SK-N-SH (cell line): ENCODE measurements at regions not wholly inside any gene's neighbourhood (a gene's known extent, or its start where the extent isn't known, plus 50 kb on each side); places are given as distances from the start of the nearest gene placed in this dataset.

Experiments used
- CTCF ChIA-PET: fragments of 300-600, 350-600 bp; formaldehyde crosslinking; extraction: SDS; loops from one replicate; lab custom pipeline; 2021; lab: Yijun Ruan, JAX
- POLR2A ChIA-PET: fragments of 350-600 bp; sonication (Branson Sonifier 250); formaldehyde crosslinking; extraction: SDS; loops from one replicate; lab custom pipeline; 2020; ENCODE audit warnings: antibody characterized with exemption, inconsistent platforms; lab: Yijun Ruan, JAX
- DNase-seq: peaks from one replicate; pipeline ENCODE4 v3.0.0; 2012
- H2AFZ ChIP-seq: fragments of 200-600 bp; sonication (generic); 2 replicates; pipeline ENCODE4 v1.8.1; 2016; ENCODE audit warnings: antibody characterized with exemption, mild to moderate bottlenecking, low read depth
- H3F3A ChIP-seq: fragments of 200-600 bp; sonication (generic); replicated peaks from 2 replicates; pipeline ENCODE3; 2016; ENCODE audit warnings: antibody characterized with exemption, mild to moderate bottlenecking; ENCODE audit not compliant: insufficient read depth
- H3K27ac ChIP-seq, 2 experiments: fragments of 200-500 bp in 1 of 2; fragments of 200-600 bp in 1 of 2; sonication (Bioruptor generic) in 1 of 2; sonication (generic), shearing (Covaris generic) in 1 of 2; 2 replicates each; pipeline versions ENCODE4 v1.5.1 to v1.6.1; 2014 to 2016; ENCODE audit warnings: low read depth in 2 of 2, inconsistent platforms in 1 of 2, low read length in 1 of 2, mild to moderate bottlenecking in 1 of 2, mixed read lengths in 1 of 2
- H3K27me3 ChIP-seq: fragments of 200-600 bp; sonication (generic), shearing (Covaris generic); 2 replicates; pipeline ENCODE4 v1.6.1; 2016; ENCODE audit warnings: mixed run types; ENCODE audit not compliant: insufficient read depth
- H3K36me3 ChIP-seq, 2 experiments: fragments of 200-500 bp in 1 of 2; fragments of 200-600 bp in 1 of 2; sonication (Bioruptor generic) in 1 of 2; sonication (generic) in 1 of 2; replicated peaks in 1 of 2; 2 replicates each; pipeline versions ENCODE3 to v1.5.1; 2014 to 2016; ENCODE audit warnings: low read length in 1 of 2, mild to moderate bottlenecking in 1 of 2; ENCODE audit not compliant: insufficient read depth in 2 of 2, control insufficient read depth in 1 of 2
- H3K4me1 ChIP-seq, 2 experiments: fragments of 200-500 bp in 1 of 2; fragments of 200-600 bp in 1 of 2; sonication (Bioruptor generic) in 1 of 2; sonication (generic), shearing (Covaris generic) in 1 of 2; 2 replicates each; pipeline versions ENCODE4 v1.5.1 to v1.6.1; 2014 to 2016; ENCODE audit warnings: low read depth in 1 of 2, low read length in 1 of 2, mixed run types in 1 of 2; ENCODE audit not compliant: insufficient read depth in 2 of 2, control insufficient read depth in 1 of 2
- H3K4me2 ChIP-seq: fragments of 200-600 bp; sonication (generic), shearing (Covaris generic); 2 replicates; pipeline ENCODE4 v1.6.1; 2017; ENCODE audit warnings: mixed run types
- H3K4me3 ChIP-seq, 2 experiments: fragments of 200-500 bp in 1 of 2; fragments of 200-600 bp in 1 of 2; sonication (Bioruptor generic) in 1 of 2; sonication (generic), shearing (Covaris generic) in 1 of 2; 2 replicates each; pipeline versions ENCODE4 v1.5.1 to v1.8.1; 2014 to 2016; ENCODE audit warnings: low read depth in 2 of 2, inconsistent platforms in 1 of 2, low read length in 1 of 2, mild to moderate bottlenecking in 1 of 2, mixed read lengths in 1 of 2, moderate library complexity in 1 of 2
- H3K79me2 ChIP-seq: fragments of 200-600 bp; sonication (generic); 2 replicates; pipeline ENCODE4 v1.8.1; 2017; ENCODE audit warnings: mild to moderate bottlenecking; ENCODE audit not compliant: insufficient read depth
- H3K9ac ChIP-seq: fragments of 200-600 bp; sonication (generic); 2 replicates; pipeline ENCODE4 v1.6.1; 2017; ENCODE audit warnings: mixed run types
- H3K9me2 ChIP-seq: fragments of 200-600 bp; sonication (generic); 2 replicates; pipeline ENCODE4 v1.6.1; 2017; ENCODE audit warnings: mixed run types
- H3K9me3 ChIP-seq: fragments of 200-600 bp; sonication (generic); 2 replicates; pipeline ENCODE4 v1.6.1; 2017; ENCODE audit warnings: mixed run types, mild to moderate bottlenecking, moderate library complexity
- H4K20me1 ChIP-seq: fragments of 200-600 bp; sonication (generic); 2 replicates; pipeline ENCODE4 v1.6.1; 2017; ENCODE audit warnings: mild to moderate bottlenecking, mixed run types; ENCODE audit not compliant: insufficient read depth
- CHD2 ChIP-seq: fragments of 150-350 bp; IDR thresholded peaks from 2 replicates; pipeline ENCODE4 v1.6.1; 2018; ENCODE audit warnings: low read length; ENCODE audit not compliant: partially characterized antibody
- ELF1 ChIP-seq: IDR thresholded peaks from 2 replicates; pipeline ENCODE4 v1.4.0; 2012
- EP300 ChIP-seq, 2 experiments: IDR thresholded peaks; 2 replicates each; pipeline versions ENCODE4 v1.4.0 to v1.6.1; 2012; ENCODE audit warnings: borderline replicate concordance in 1 of 2, low read depth in 1 of 2, low read length in 1 of 2
- FOSL2 ChIP-seq: IDR thresholded peaks from 2 replicates; pipeline ENCODE4 v1.4.0; 2012; ENCODE audit warnings: low read depth, mild to moderate bottlenecking, moderate library complexity, borderline replicate concordance
- FOXM1 ChIP-seq: IDR thresholded peaks from 2 replicates; pipeline ENCODE4 v1.4.0; 2012; ENCODE audit warnings: low read depth, mild to moderate bottlenecking
- GABPA ChIP-seq: IDR thresholded peaks from 2 replicates; pipeline ENCODE4 v1.4.0; 2012; ENCODE audit warnings: low read depth, mild to moderate bottlenecking
- JUND ChIP-seq: IDR thresholded peaks from 2 replicates; pipeline ENCODE4 v1.4.0; 2012
- MEF2A ChIP-seq: IDR thresholded peaks from 2 replicates; pipeline ENCODE4 v1.4.0; 2012; ENCODE audit warnings: low read depth, borderline replicate concordance
- MXI1 ChIP-seq: IDR thresholded peaks from 2 replicates; pipeline ENCODE4 v1.6.1; 2012; ENCODE audit warnings: mild to moderate bottlenecking, low read depth, low read length, improper control_type of control experiment
- NFIC ChIP-seq: IDR thresholded peaks from 2 replicates; pipeline ENCODE4 v1.4.0; 2012; ENCODE audit warnings: borderline replicate concordance
- NRF1 ChIP-seq: IDR thresholded peaks from 2 replicates; pipeline ENCODE4 v1.6.1; 2012; ENCODE audit warnings: low read depth, mild to moderate bottlenecking, low read length
- POLR2AphosphoS5 ChIP-seq: IDR thresholded peaks from 2 replicates; pipeline ENCODE4 v1.6.1; 2012; ENCODE audit warnings: low read depth, low read length
- RCOR1 ChIP-seq: fragments of 150-350 bp; IDR thresholded peaks from 2 replicates; pipeline ENCODE4 v1.6.1; 2017; ENCODE audit warnings: antibody characterized with exemption, low read length
- RFX5 ChIP-seq: IDR thresholded peaks from 2 replicates; pipeline ENCODE4 v1.6.1; 2012; ENCODE audit warnings: mild to moderate bottlenecking, improper control_type of control experiment, low read length
- RXRA ChIP-seq: IDR thresholded peaks from 2 replicates; pipeline ENCODE4 v1.4.0; 2012; ENCODE audit warnings: low read depth, mild to moderate bottlenecking, borderline replicate concordance
- SMC3 ChIP-seq: IDR thresholded peaks from 2 replicates; pipeline ENCODE4 v1.6.1; 2012; ENCODE audit warnings: low read depth, low read length, improper control_type of control experiment
- TAF1 ChIP-seq: IDR thresholded peaks from 2 replicates; pipeline ENCODE4 v1.6.1; 2012; ENCODE audit warnings: low read depth, mild to moderate bottlenecking, low read length, moderate library complexity, borderline replicate concordance
- TCF12 ChIP-seq: IDR thresholded peaks from 2 replicates; pipeline ENCODE4 v1.4.0; 2012
- YY1 ChIP-seq: IDR thresholded peaks from 2 replicates; pipeline ENCODE4 v1.4.0; 2012; ENCODE audit warnings: low read depth, mild to moderate bottlenecking
- WGBS: methylation state at CpG from one replicate; pipeline ENCODE4 v1.1.6; 2017; ENCODE audit warnings: low lambda C conversion rate; 5-methylcytosine and 5-hydroxymethylcytosine counted together
- TF ChIP-seq, protein P1 (sequence below): IDR thresholded peaks from 2 replicates; pipeline ENCODE4 v1.4.0; 2012; ENCODE audit warnings: low read depth
- TF ChIP-seq, protein P2 (sequence below): fragments of 150-350 bp; IDR thresholded peaks from 2 replicates; pipeline ENCODE4 v1.6.1; 2017; ENCODE audit warnings: antibody characterized with exemption, low read length, low read depth, borderline replicate concordance
- TF ChIP-seq, protein P3 (sequence below): IDR thresholded peaks from 2 replicates; pipeline ENCODE4 v1.6.1; 2012; ENCODE audit warnings: mild to moderate bottlenecking, low read depth, low read length, moderate library complexity
- TF ChIP-seq, protein P4 (sequence below): IDR thresholded peaks from 2 replicates; pipeline ENCODE4; 2012

DNA sequence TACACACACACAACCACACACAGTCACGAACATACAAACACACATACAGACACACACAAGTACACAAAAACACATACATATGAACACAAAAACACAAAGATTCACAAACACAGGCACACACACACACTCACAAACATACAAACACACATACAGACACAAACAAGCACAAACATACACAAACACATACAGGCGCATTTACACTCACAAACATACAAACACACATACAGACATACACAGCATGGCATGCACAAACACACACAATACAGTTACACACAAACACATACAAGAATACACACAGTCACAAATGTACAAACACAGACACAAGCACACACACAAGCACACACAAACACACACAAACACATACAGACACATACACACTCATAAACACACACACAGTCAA is 247.9 kb downstream of the TENT4A start:
- Histone ChIP-seq H3K27me3 (no peaks in the 10 kb centered on the region), H3K4me3 (no peak overlapping the region), H3K9me2 (no peaks in the 10 kb centered on the region), H2AFZ (no peak overlapping the region), H3K4me1 (no peaks in the 10 kb centered on the region), H4K20me1 (no peaks in the 10 kb centered on the region), H3F3A (no peaks in the 10 kb centered on the region), H3K27ac (no peak overlapping the region), H3K9me3 (no peaks in the 10 kb centered on the region), H3K9ac (no peak overlapping the region), H3K79me2 (no peaks in the 10 kb centered on the region)
- ChIA-PET POLR2A (no interaction called here), CTCF (no interaction called here)
- 11% methylated on average over 2 of the region's 2 CpGs for WGBS
- DNase-seq, result no peak
- TF ChIP-seq FOXM1 (no peak), RFX5 (no peak), CHD2 (no peak), GABPA (no peak), RCOR1 (no peak), NFIC (no peak), SMC3 (no peak), YY1 (no peak), JUND (no peak), MXI1 (no peak), NRF1 (no peak)
- TF ChIP-seq, protein P1, sequence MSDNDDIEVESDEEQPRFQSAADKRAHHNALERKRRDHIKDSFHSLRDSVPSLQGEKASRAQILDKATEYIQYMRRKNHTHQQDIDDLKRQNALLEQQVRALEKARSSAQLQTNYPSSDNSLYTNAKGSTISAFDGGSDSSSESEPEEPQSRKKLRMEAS, result no peak
- TF ChIP-seq, all 33 proteins: peak for 0
- Histone ChIP-seq H3K4me2 (no peak overlapping the region), H3K36me3 (no peaks in the 10 kb centered on the region)

DNA sequence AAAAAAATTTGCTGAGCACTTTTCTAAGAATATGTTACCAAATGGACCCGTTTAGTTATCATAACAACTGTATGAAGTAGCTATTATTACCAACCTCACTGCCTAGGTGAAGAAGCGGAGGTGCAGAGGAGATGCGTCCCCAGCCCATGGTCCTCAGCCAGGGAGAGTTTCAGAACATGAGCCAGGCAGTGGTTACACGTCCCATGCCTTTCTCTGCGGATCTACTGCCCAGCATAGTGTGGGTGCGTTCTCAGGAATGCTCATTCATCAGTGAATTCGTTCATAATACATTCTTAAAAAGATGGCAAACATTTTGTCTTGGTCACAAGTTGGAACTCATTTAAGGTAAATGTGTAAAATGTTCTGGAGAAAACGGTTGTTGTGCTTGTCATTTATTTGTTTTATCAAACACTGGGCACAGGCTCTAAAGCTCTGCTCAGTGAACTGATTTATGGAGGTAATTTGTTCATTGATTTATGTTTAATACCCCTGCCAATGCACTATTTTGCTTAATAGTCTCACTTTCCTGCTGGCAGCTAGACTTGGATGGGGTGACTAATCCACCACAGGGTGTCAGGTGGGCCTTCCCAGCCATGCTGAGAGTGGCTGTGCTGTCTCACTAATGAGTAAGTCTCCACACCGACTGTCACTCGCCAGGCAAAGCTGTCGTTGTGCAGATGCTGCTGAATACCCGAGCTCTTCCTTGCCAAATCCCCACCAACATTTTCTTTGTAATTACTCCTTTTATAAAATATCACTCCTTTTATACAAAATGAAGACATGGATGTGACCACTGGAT is 248.8 kb downstream of the TENT4A start:
- no peaks in the 10 kb centered on the region for H4K20me1 ChIP-seq
- no peaks in the 10 kb centered on the region for H3K36me3 ChIP-seq
- H3K27ac ChIP-seq, result no peak overlapping the region
- H3K9ac ChIP-seq, result no peak overlapping the region
- ChIA-PET CTCF (no interaction called here), POLR2A (no interaction called here)
- no peaks in the 10 kb centered on the region for H3K9me3 ChIP-seq
- no peak overlapping the region for H3K4me3 ChIP-seq
- H3K4me1 ChIP-seq, result no peaks in the 10 kb centered on the region
- H3K4me2 ChIP-seq, result no peak overlapping the region
- H2AFZ ChIP-seq, result no peak overlapping the region
- H3F3A ChIP-seq, result no peaks in the 10 kb centered on the region
- no peak for DNase-seq
- WGBS, result 2% methylated on average over 12 of the region's 12 CpGs
- no peaks in the 10 kb centered on the region for H3K27me3 ChIP-seq
- no peaks in the 10 kb centered on the region for H3K9me2 ChIP-seq
- no peaks in the 10 kb centered on the region for H3K79me2 ChIP-seq
- TF ChIP-seq RXRA (no peak), ELF1 (no peak), CHD2 (no peak), POLR2AphosphoS5 (no peak), RCOR1 (no peak), NRF1 (no peak), MEF2A (no peak), FOXM1 (no peak), FOSL2 (no peak), TCF12 (no peak), TAF1 (no peak), EP300 (IDR thresholded peaks at IDR 0.05; ENCODE audit: borderline replicate concordance in 1 of 2, low read depth in 1 of 2, low read length in 1 of 2) (no peak)
- TF ChIP-seq, protein P2, sequence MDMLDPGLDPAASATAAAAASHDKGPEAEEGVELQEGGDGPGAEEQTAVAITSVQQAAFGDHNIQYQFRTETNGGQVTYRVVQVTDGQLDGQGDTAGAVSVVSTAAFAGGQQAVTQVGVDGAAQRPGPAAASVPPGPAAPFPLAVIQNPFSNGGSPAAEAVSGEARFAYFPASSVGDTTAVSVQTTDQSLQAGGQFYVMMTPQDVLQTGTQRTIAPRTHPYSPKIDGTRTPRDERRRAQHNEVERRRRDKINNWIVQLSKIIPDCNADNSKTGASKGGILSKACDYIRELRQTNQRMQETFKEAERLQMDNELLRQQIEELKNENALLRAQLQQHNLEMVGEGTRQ, result no peak
- TF ChIP-seq, protein P3, sequence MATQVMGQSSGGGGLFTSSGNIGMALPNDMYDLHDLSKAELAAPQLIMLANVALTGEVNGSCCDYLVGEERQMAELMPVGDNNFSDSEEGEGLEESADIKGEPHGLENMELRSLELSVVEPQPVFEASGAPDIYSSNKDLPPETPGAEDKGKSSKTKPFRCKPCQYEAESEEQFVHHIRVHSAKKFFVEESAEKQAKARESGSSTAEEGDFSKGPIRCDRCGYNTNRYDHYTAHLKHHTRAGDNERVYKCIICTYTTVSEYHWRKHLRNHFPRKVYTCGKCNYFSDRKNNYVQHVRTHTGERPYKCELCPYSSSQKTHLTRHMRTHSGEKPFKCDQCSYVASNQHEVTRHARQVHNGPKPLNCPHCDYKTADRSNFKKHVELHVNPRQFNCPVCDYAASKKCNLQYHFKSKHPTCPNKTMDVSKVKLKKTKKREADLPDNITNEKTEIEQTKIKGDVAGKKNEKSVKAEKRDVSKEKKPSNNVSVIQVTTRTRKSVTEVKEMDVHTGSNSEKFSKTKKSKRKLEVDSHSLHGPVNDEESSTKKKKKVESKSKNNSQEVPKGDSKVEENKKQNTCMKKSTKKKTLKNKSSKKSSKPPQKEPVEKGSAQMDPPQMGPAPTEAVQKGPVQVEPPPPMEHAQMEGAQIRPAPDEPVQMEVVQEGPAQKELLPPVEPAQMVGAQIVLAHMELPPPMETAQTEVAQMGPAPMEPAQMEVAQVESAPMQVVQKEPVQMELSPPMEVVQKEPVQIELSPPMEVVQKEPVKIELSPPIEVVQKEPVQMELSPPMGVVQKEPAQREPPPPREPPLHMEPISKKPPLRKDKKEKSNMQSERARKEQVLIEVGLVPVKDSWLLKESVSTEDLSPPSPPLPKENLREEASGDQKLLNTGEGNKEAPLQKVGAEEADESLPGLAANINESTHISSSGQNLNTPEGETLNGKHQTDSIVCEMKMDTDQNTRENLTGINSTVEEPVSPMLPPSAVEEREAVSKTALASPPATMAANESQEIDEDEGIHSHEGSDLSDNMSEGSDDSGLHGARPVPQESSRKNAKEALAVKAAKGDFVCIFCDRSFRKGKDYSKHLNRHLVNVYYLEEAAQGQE, result no peak
- TF ChIP-seq, protein P1, result no peak
- TF ChIP-seq, protein P4, sequence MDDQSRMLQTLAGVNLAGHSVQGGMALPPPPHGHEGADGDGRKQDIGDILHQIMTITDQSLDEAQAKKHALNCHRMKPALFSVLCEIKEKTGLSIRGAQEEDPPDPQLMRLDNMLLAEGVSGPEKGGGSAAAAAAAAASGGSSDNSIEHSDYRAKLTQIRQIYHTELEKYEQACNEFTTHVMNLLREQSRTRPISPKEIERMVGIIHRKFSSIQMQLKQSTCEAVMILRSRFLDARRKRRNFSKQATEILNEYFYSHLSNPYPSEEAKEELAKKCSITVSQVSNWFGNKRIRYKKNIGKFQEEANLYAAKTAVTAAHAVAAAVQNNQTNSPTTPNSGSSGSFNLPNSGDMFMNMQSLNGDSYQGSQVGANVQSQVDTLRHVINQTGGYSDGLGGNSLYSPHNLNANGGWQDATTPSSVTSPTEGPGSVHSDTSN, result no peak
